ENCODE measurements at regions not wholly inside any gene's neighbourhood (a gene's known extent, or its start where the extent isn't known, plus 50 kb on each side); places are given as distances from the start of the nearest gene placed in this dataset.

DNA sequence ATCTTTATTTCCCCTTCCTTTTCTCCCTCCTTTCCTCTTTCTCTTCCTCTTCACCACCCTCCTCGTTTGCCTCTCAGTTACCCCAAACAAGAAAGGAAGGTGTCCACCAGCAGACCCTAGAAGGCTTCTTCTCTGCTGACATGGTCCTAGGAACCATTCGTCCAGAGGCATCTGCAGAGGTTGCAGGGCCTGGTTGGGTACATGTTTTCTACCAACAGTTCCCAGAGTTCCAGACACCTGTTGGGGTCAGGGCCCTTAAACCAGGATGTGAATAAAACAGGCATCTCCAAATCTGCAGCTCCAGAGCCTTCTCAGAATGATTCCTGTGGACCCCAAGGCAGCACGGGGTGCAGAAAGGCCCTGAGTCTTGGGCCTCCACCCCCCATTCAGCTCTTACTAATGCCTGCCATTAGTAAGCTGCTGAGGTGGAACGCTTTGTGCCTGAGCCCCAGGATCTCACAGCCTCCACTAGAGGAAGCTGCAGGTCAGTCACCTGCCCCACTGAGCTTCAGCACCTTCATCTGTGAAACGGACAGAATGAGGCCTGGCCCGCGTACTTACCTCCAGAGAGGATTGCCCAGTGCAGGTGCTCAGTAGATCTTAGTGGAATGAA, 130.4 kb downstream of the DICER1 start:
- TF ChIP-seq, protein P1, sequence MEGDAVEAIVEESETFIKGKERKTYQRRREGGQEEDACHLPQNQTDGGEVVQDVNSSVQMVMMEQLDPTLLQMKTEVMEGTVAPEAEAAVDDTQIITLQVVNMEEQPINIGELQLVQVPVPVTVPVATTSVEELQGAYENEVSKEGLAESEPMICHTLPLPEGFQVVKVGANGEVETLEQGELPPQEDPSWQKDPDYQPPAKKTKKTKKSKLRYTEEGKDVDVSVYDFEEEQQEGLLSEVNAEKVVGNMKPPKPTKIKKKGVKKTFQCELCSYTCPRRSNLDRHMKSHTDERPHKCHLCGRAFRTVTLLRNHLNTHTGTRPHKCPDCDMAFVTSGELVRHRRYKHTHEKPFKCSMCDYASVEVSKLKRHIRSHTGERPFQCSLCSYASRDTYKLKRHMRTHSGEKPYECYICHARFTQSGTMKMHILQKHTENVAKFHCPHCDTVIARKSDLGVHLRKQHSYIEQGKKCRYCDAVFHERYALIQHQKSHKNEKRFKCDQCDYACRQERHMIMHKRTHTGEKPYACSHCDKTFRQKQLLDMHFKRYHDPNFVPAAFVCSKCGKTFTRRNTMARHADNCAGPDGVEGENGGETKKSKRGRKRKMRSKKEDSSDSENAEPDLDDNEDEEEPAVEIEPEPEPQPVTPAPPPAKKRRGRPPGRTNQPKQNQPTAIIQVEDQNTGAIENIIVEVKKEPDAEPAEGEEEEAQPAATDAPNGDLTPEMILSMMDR (IDR thresholded peaks at IDR 0.05): no peak
- TF ChIP-seq POLR2A (IDR thresholded peaks at IDR 0.05): no peak
